Stimulated activated naive B cell treated with anti-CD40 and anti-IgM and Interleukin-4, amounts not matched to agents 10 μg/mL and 1 μg/mL and 100 μg/mL, for 72 hours (primary cell): ENCODE measurements at regions not wholly inside any gene's neighbourhood (a gene's known extent, or its start where the extent isn't known, plus 50 kb on each side); places are given as distances from the start of the nearest gene placed in this dataset.
A peak's percentile ranks its signal among the peaks of the same experiment; 100 is the strongest.

Source experiments
- ATAC-seq, 2 donors: fragments of 150-1000 bp; cut with Tn5 transposase; replicated peaks; 2 replicates each; pipeline ENCODE4 v1.10.0; 2021; ENCODE audit warnings: moderate library complexity in 1 of 2
- DNase-seq: peaks from one replicate; pipeline ENCODE4 v3.0.0; 2021
- H3K27ac Mint-ChIP-seq: one replicate; pipeline ENCODE4 v1.8.0; 2022; ENCODE audit warnings: mild to moderate bottlenecking, mixed read lengths
- H3K27me3 Mint-ChIP-seq, 2 donors: one replicate each; pipeline ENCODE4 v1.8.0; 2022; ENCODE audit warnings: mixed read lengths in 2 of 2
- H3K36me3 Mint-ChIP-seq, 2 donors: one replicate each; pipeline ENCODE4 v1.8.0; 2022; ENCODE audit warnings: mixed read lengths in 2 of 2, mild to moderate bottlenecking in 1 of 2
- H3K4me1 Mint-ChIP-seq, 2 donors: one replicate each; pipeline ENCODE4 v1.8.0; 2022; ENCODE audit warnings: mixed read lengths in 2 of 2, mild to moderate bottlenecking in 1 of 2
- H3K4me3 Mint-ChIP-seq, 2 donors: one replicate each; pipeline ENCODE4 v1.8.0; 2022; ENCODE audit warnings: mild to moderate bottlenecking in 2 of 2, mixed read lengths in 2 of 2, moderate library complexity in 1 of 2
- H3K9me3 Mint-ChIP-seq, 2 donors: one replicate each; pipeline ENCODE4 v1.8.0; 2022; ENCODE audit warnings: mixed read lengths in 2 of 2, mild to moderate bottlenecking in 1 of 2

GRCh38 chr7:17586711-17587110 is 288.3 kb downstream of the AHR start:
- no peak for ATAC-seq
- DNase-seq = no peak
- Mint-ChIP-seq H3K9me3 (no peaks in the 10 kb centered on the region), H3K27me3 (peaks cover 3 to 7% of the 10 kb centered on the region in 2 donors), H3K36me3 (no peaks in the 10 kb centered on the region), H3K4me1 (no peaks in the 10 kb centered on the region), H3K4me3 (no peak overlapping the region), H3K27ac (no peak overlapping the region)

GRCh38 chr7:17588730-17589129 is 290.3 kb downstream of the AHR start:
- no peak for ATAC-seq
- Mint-ChIP-seq H3K36me3 (no peaks in the 10 kb centered on the region), H3K27ac (no peak overlapping the region), H3K27me3 (peaks cover 3 to 7% of the 10 kb centered on the region in 2 donors), H3K9me3 (no peaks in the 10 kb centered on the region), H3K4me1 (no peaks in the 10 kb centered on the region), H3K4me3 (no peak overlapping the region)
- DNase-seq = no peak

- Mint-ChIP-seq H3K9me3 (no peaks in the 10 kb centered on the region), H3K36me3 (no peaks in the 10 kb centered on the region), H3K27me3 (peaks cover 3 to 7% of the 10 kb centered on the region in 2 donors), H3K27ac (no peak overlapping the region), H3K4me1 (no peaks in the 10 kb centered on the region), H3K4me3 (no peak overlapping the region)
- DNase-seq (no peak), ATAC-seq (no peak)
Measured at GRCh38 chr7:17589671-17590070, 291.2 kb downstream of the AHR start.

- H3K27ac Mint-ChIP-seq = no peak overlapping the region
- DNase-seq = no peak
Measured at GRCh38 chr7:17590221-17590620, 291.8 kb downstream of the AHR start.

GRCh38 chr7:17593819-17594419 is 295.5 kb downstream of the AHR start:
- no peak overlapping the region for H3K4me3 Mint-ChIP-seq
- DNase-seq = no peak
- no peak overlapping the region for H3K27ac Mint-ChIP-seq
- peaks cover 0 to under 1% of the 10 kb centered on the region in 2 donors for H3K27me3 Mint-ChIP-seq
- H3K4me1 Mint-ChIP-seq = no peaks in the 10 kb centered on the region
- no peaks in the 10 kb centered on the region for H3K9me3 Mint-ChIP-seq
- no peaks in the 10 kb centered on the region for H3K36me3 Mint-ChIP-seq
- no peak for ATAC-seq

More at GRCh38 chr7:17590221-17590620, 291.8 kb downstream of the AHR start:
- Mint-ChIP-seq H3K36me3 (no peaks in the 10 kb centered on the region), H3K27me3 (peaks cover 3 to 7% of the 10 kb centered on the region in 2 donors), H3K4me1 (no peaks in the 10 kb centered on the region), H3K4me3 (no peak overlapping the region), H3K9me3 (no peaks in the 10 kb centered on the region)
- ATAC-seq = no peak

GRCh38 chr7:17595546-17595945 is 297.1 kb downstream of the AHR start:
- Mint-ChIP-seq H3K4me3 (no peak overlapping the region), H3K9me3 (no peaks in the 10 kb centered on the region), H3K27me3 (no peaks in the 10 kb centered on the region), H3K4me1 (no peaks in the 10 kb centered on the region), H3K27ac (no peak overlapping the region), H3K36me3 (no peaks in the 10 kb centered on the region)
- DNase-seq (no peak), ATAC-seq (no peak)

GRCh38 chr7:17598305-17598704 is 299.9 kb downstream of the AHR start:
- Mint-ChIP-seq H3K4me1 (no peaks in the 10 kb centered on the region), H3K4me3 (no peak overlapping the region), H3K27me3 (no peaks in the 10 kb centered on the region), H3K36me3 (no peaks in the 10 kb centered on the region), H3K27ac (no peak overlapping the region), H3K9me3 (peaks cover 0 to 3% of the 10 kb centered on the region in 2 donors)
- DNase-seq (no peak), ATAC-seq (no peak)

GRCh38 chr7:17598846-17599245 is 300.4 kb downstream of the AHR start:
- ATAC-seq (no peak), DNase-seq (no peak)
- no peak overlapping the region for H3K4me3 Mint-ChIP-seq
- H3K9me3 Mint-ChIP-seq = peaks cover 5 to 6% of the 10 kb centered on the region in 2 donors
- H3K27ac Mint-ChIP-seq = no peak overlapping the region
- H3K4me1 Mint-ChIP-seq = no peaks in the 10 kb centered on the region
- H3K36me3 Mint-ChIP-seq = no peaks in the 10 kb centered on the region
- no peaks in the 10 kb centered on the region for H3K27me3 Mint-ChIP-seq

- no peaks in the 10 kb centered on the region for H3K27me3 Mint-ChIP-seq
- no peaks in the 10 kb centered on the region for H3K4me1 Mint-ChIP-seq
- H3K4me3 Mint-ChIP-seq = no peak overlapping the region
- no peak overlapping the region for H3K27ac Mint-ChIP-seq
- no peak for ATAC-seq
- H3K9me3 Mint-ChIP-seq = peaks cover 7% of the 10 kb centered on the region in 2 donors
- H3K36me3 Mint-ChIP-seq = no peaks in the 10 kb centered on the region
- DNase-seq = no peak
Measured at GRCh38 chr7:17599733-17600339, 301.4 kb downstream of the AHR start.

GRCh38 chr7:17600340-17600752 is 301.9 kb downstream of the AHR start:
- DNase-seq = no peak
- H3K9me3 Mint-ChIP-seq = peaks cover 7 to 8% of the 10 kb centered on the region in 2 donors
- no peaks in the 10 kb centered on the region for H3K36me3 Mint-ChIP-seq
- no peaks in the 10 kb centered on the region for H3K4me1 Mint-ChIP-seq
- no peak overlapping the region for H3K4me3 Mint-ChIP-seq
- no peak overlapping the region for H3K27ac Mint-ChIP-seq
- no peaks in the 10 kb centered on the region for H3K27me3 Mint-ChIP-seq
- ATAC-seq = no peak

- DNase-seq (no peak), ATAC-seq (no peak)
- H3K27ac Mint-ChIP-seq = no peak overlapping the region
- peaks cover 7 to 12% of the 10 kb centered on the region in 2 donors for H3K9me3 Mint-ChIP-seq
- no peaks in the 10 kb centered on the region for H3K27me3 Mint-ChIP-seq
- no peaks in the 10 kb centered on the region for H3K36me3 Mint-ChIP-seq
- H3K4me3 Mint-ChIP-seq = no peak overlapping the region
- no peaks in the 10 kb centered on the region for H3K4me1 Mint-ChIP-seq
Measured at GRCh38 chr7:17601921-17602320, 303.5 kb downstream of the AHR start.

- no peak for ATAC-seq
- H3K4me3 Mint-ChIP-seq = no peak overlapping the region
- no peak overlapping the region for H3K27ac Mint-ChIP-seq
- H3K4me1 Mint-ChIP-seq = no peaks in the 10 kb centered on the region
- H3K27me3 Mint-ChIP-seq = no peaks in the 10 kb centered on the region
- DNase-seq = no peak
- H3K36me3 Mint-ChIP-seq = no peaks in the 10 kb centered on the region
- H3K9me3 Mint-ChIP-seq = peaks cover 7 to 10% of the 10 kb centered on the region in 2 donors
Measured at GRCh38 chr7:17608114-17608833, 309.8 kb downstream of the AHR start.

- H3K4me3 Mint-ChIP-seq = no peak overlapping the region
- DNase-seq = no peak
- H3K27me3 Mint-ChIP-seq = no peaks in the 10 kb centered on the region
- no peaks in the 10 kb centered on the region for H3K36me3 Mint-ChIP-seq
- no peak for ATAC-seq
- H3K4me1 Mint-ChIP-seq = no peaks in the 10 kb centered on the region
- peaks cover 0 to 4% of the 10 kb centered on the region in 2 donors for H3K9me3 Mint-ChIP-seq
- H3K27ac Mint-ChIP-seq = no peak overlapping the region
Measured at GRCh38 chr7:17611611-17612010, 313.2 kb downstream of the AHR start.

GRCh38 chr7:17613338-17614041 is 315.0 kb downstream of the AHR start:
- no peaks in the 10 kb centered on the region for H3K36me3 Mint-ChIP-seq
- H3K27ac Mint-ChIP-seq = no peak overlapping the region
- ATAC-seq (peak in 1 of 2 donors; percentile 5), DNase-seq (no peak)
- H3K4me3 Mint-ChIP-seq = no peak overlapping the region
- H3K4me1 Mint-ChIP-seq = no peaks in the 10 kb centered on the region
- no peaks in the 10 kb centered on the region for H3K27me3 Mint-ChIP-seq
- H3K9me3 Mint-ChIP-seq = peaks cover 0 to 2% of the 10 kb centered on the region in 2 donors
